ENCODE measurements at regions not wholly inside any gene's neighbourhood (a gene's known extent, or its start where the extent isn't known, plus 50 kb on each side); places are given as distances from the start of the nearest gene placed in this dataset.
A peak's percentile ranks its signal among the peaks of the same experiment; 100 is the strongest.

DNA sequence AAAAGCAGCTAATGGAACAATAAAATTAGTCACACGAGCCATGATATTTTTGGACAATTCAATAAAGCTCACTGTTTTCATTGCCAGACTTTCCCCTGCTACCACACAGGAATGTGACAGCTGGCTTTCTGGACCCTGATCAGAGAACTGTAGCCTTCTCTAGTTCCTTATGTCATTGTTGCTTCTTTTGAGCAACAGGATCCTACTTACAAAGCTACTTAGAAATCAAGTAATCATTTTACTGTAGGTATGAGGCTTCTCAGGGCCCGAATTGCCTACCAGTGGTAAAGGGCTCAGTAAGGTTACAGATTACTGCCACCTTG lies 94.3 kb upstream of the AADACL2 start:
- Histone ChIP-seq H3K9me3 (no peaks in the 10 kb centered on the region), H3K4me1 (no peaks in the 10 kb centered on the region), H3K4me3 (no peak overlapping the region), H3K36me3 (no peaks in the 10 kb centered on the region), H3K27me3 (no peaks in the 10 kb centered on the region), H3K27ac (no peak overlapping the region)
- TF ChIP-seq, protein P1, sequence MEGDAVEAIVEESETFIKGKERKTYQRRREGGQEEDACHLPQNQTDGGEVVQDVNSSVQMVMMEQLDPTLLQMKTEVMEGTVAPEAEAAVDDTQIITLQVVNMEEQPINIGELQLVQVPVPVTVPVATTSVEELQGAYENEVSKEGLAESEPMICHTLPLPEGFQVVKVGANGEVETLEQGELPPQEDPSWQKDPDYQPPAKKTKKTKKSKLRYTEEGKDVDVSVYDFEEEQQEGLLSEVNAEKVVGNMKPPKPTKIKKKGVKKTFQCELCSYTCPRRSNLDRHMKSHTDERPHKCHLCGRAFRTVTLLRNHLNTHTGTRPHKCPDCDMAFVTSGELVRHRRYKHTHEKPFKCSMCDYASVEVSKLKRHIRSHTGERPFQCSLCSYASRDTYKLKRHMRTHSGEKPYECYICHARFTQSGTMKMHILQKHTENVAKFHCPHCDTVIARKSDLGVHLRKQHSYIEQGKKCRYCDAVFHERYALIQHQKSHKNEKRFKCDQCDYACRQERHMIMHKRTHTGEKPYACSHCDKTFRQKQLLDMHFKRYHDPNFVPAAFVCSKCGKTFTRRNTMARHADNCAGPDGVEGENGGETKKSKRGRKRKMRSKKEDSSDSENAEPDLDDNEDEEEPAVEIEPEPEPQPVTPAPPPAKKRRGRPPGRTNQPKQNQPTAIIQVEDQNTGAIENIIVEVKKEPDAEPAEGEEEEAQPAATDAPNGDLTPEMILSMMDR (IDR thresholded peaks at IDR 0.05), result no peak
- DNase-seq (ENCODE audit: low spot score), result no peak

DNA sequence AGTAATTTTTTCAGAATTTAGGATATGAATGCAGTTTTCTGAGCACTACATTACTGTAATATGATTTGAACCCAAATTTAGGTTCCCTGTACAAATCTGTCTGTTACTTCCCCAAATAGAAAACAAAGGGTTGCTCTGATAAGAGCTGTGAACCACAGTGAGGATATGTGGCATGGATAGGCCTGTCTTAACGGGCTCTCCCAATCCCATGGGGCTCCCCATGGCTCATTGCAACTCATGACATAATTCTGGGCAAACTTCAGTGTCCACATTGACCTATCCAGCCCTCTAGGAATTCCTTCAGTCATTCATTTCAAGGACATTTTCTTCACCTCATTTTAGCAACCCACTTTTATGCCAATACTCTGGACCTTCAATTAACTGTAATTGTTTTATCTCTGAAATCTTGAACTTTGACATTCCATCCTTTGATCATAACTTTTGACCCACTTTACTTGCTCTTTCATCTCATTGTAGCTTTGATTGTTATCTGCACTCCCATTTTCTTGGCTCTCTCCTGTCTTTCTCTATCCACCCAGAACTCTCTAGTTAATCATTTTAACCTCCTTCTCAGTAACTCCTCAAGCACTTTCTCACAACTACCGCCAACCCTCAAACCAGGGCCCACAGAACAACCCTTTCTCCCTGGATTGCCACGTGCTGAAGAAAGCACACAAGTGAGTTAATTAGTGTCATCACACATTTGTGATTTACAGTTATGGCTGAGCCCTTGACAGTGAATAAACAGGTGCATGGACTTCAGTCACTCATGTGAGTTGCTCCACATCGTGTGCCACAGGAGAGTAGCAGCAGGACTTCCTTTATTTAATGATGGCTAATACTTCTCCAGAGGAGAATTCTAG lies 94.9 kb upstream of the AADACL2 start:
- Histone ChIP-seq H3K4me1 (no peaks in the 10 kb centered on the region), H3K4me3 (no peak overlapping the region), H3K27me3 (no peaks in the 10 kb centered on the region), H3K27ac (no peak overlapping the region), H3K9me3 (no peaks in the 10 kb centered on the region), H3K36me3 (no peaks in the 10 kb centered on the region)
- no peak for DNase-seq (ENCODE audit: low spot score)
- TF ChIP-seq, protein P1 (IDR thresholded peaks at IDR 0.05), result no peak

DNA sequence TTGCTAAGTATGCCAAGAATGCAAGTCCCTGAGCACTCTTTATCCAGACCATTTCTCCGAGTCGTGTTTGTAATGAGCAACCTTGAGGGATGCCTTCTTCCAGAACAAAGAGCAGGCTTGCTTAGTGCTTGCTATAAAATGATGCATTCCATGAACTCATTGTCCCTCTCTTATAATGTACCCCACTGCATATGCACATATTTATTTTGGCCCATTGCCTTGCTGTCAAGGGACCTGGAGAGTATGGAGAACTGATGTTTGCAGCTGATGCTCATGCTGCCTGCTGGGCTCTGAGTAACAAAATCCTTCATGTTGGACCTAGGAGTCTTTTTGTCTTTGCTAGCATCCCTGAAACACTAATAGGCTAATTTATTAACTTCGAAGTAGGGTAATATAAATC lies 97.8 kb upstream of the AADACL2 start:
- H3K36me3 ChIP-seq, result no peaks in the 10 kb centered on the region
- TF ChIP-seq, protein P1 (IDR thresholded peaks at IDR 0.05), result no peak
- H3K4me1 ChIP-seq, result peaks cover 0 to 4% of the 10 kb centered on the region in 2 donors
- no peak overlapping the region for H3K4me3 ChIP-seq
- no peak for DNase-seq (ENCODE audit: low spot score)
- H3K27ac ChIP-seq, result no peak overlapping the region
- H3K9me3 ChIP-seq, result no peaks in the 10 kb centered on the region
- H3K27me3 ChIP-seq, result no peaks in the 10 kb centered on the region

DNA sequence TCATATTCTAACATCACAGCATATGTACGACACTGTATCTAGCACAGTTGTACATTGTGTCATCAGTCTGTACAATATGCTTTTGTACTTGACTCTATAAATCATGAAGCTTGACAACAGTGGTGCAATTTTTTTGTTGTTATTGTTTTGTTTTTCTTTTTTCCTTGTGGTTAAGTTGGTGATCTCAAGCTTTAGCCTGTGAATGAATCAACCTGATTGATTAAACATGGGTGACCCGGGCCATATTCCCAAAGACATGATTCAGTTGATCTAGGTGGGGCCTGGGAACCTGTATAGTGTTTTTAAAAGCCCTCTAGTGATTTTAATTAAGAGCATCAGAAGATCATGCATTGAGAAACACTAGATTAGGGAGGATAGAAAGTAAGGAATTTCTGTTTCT lies 101.8 kb upstream of the AADACL2 start:
- Histone ChIP-seq H3K4me1 (peaks cover 0 to 4% of the 10 kb centered on the region in 2 donors), H3K27ac (no peak overlapping the region), H3K9me3 (no peaks in the 10 kb centered on the region), H3K4me3 (no peak overlapping the region), H3K27me3 (no peaks in the 10 kb centered on the region), H3K36me3 (no peaks in the 10 kb centered on the region)
- no peak for DNase-seq (ENCODE audit: low spot score)
- TF ChIP-seq, protein P1 (IDR thresholded peaks at IDR 0.05), result no peak

DNA sequence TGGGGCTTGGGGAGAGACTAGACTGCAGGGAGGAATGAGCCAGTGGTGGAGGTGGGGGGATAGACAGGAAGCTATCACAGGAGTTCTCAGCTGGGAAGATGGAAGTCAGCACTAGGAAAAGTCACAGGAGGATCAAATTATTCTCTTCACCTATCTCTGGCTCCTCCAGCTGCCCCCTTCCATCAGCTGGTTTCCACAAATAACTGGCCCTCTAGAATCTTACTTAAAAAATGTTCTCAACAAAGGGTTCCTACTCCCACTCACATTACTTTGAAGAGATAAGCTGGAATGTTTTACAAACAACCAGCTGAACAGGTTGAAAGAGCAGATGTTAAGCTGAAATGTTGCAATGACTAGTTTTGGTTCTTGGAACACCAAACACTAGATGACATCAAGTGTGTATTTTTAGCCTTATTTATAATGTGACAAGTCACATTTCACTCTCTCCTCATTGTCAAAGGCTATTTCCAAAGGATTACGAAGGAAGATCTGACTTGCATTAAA lies 102.7 kb upstream of the AADACL2 start:
- Histone ChIP-seq H3K27ac (peak overlapping the region; percentile 12 to 35), H3K4me3 (no peak overlapping the region)

More for the DNA sequence above, 102.7 kb upstream of the AADACL2 start:
- no peak for DNase-seq (ENCODE audit: low spot score)
- Histone ChIP-seq H3K27me3 (no peaks in the 10 kb centered on the region), H3K9me3 (no peaks in the 10 kb centered on the region), H3K4me1 (peaks cover 0 to 4% of the 10 kb centered on the region in 2 donors), H3K36me3 (no peaks in the 10 kb centered on the region)
- TF ChIP-seq, protein P1 (IDR thresholded peaks at IDR 0.05), result no peak
